SK-N-SH treated with all-trans-retinoic acid at 6 μM for 48 hours (cell line): ENCODE measurements at regions not wholly inside any gene's neighbourhood (a gene's known extent, or its start where the extent isn't known, plus 50 kb on each side); places are given as distances from the start of the nearest gene placed in this dataset.

Source experiments
- ISL1 ChIP-seq: fragments of 250-450 bp; sonication (Bioruptor Pico); IDR thresholded peaks from 2 replicates; pipeline ENCODE4 v2.1.2; 2022; ENCODE audit warnings: mild to moderate bottlenecking, moderate library complexity
- PATZ1 ChIP-seq: fragments of 250-450 bp; sonication (Bioruptor Pico); IDR thresholded peaks from 2 replicates; pipeline ENCODE4 v1.8.0; 2020; ENCODE audit warnings: mild to moderate bottlenecking, moderate library complexity, borderline replicate concordance
- PPARA ChIP-seq: fragments of 250-450 bp; sonication (Bioruptor Pico); IDR thresholded peaks from 2 replicates; pipeline ENCODE4 v1.5.0; 2020; ENCODE audit warnings: mild to moderate bottlenecking, borderline replicate concordance
- RARB ChIP-seq: fragments of 250-450 bp; sonication (Bioruptor Pico); IDR thresholded peaks from 2 replicates; pipeline ENCODE4 v1.8.0; 2021; ENCODE audit warnings: mild to moderate bottlenecking, moderate library complexity
- ZFP30 ChIP-seq: fragments of 450-650 bp; formaldehyde crosslinking; IDR thresholded peaks from 2 replicates; pipeline ENCODE4 v1.5.0; 2022; ENCODE audit warnings: mild to moderate bottlenecking, moderate library complexity
- ZNF70 ChIP-seq: fragments of 450-650 bp; formaldehyde crosslinking; IDR thresholded peaks from 2 replicates; pipeline ENCODE4 v1.5.0; 2020; ENCODE audit warnings: mild to moderate bottlenecking, moderate library complexity

DNA sequence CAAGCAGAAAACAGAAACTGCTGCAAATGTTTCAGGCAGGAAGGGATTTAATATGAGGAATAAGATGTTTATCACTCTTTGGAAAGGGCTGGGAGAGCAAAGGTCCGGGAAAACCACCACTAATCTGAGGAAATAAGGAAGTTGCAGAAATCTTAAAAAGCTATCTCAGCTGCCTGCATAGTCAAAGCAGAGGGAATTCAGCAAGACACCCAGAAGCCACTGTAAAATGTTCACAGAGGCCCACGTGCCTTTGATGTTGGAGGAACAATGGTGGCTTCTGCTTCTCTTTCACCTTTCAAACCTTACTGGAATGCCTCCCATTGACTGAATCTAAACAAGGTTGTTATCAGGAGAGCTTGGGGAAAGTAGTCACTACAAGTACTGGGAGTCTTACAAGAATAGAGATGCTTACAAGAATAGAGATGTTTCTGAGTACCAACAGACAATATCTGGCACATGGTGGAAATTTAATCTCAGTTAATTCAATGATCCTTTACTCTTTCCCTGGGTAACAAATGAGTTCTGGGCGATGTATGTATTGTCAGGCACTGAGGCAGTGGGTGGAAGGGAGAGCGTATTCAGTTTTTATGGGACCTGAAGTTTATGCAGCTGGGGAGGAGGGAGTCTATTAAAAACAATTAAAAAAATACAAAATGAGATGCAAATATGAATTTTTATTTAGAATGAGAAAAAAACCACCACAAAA, 56.1 kb upstream of the MED13 start:
- no peak for TF ChIP-seq ZFP30
- no peak for TF ChIP-seq PATZ1 (CRISPR knock-in tag)
- TF ChIP-seq PPARA (CRISPR knock-in tag): no peak
- no peak for TF ChIP-seq ZNF70 (CRISPR knock-in tag)
- no peak for TF ChIP-seq ISL1 (CRISPR knock-in tag)
- no peak for TF ChIP-seq RARB (CRISPR knock-in tag)
